Kidney (tissue), 13 donors: ENCODE measurements at regions not wholly inside any gene's neighbourhood (a gene's known extent, or its start where the extent isn't known, plus 50 kb on each side); places are given as distances from the start of the nearest gene placed in this dataset.
A peak's percentile ranks its signal among the peaks of the same experiment; 100 is the strongest.

Experiments
- DNase-seq, 5 donors: peaks; one replicate each; pipeline ENCODE4 v3.0.0-alpha.2; 2013 to 2020
- FAIRE-seq: peaks from 2 replicates; lab custom pipeline; 2012; peaks lifted over from hg19 to GRCh38; lab: Jason Lieb, UNC
- H3K27ac ChIP-seq, 2 donors: one replicate each; pipeline ENCODE4 v1.7.0; 2013; ENCODE audit warnings: low read depth in 2 of 2, low read length in 2 of 2, inconsistent platforms in 1 of 2
- H3K27me3 ChIP-seq: one replicate; pipeline ENCODE4 v1.7.1; 2013; ENCODE audit warnings: low read length, inconsistent platforms; ENCODE audit not compliant: control insufficient read depth, insufficient read depth
- H3K36me3 ChIP-seq, 3 donors: one replicate each; pipeline versions ENCODE4 v1.7.0 to v1.7.1; 2013; ENCODE audit warnings: low read length in 3 of 3, control low read depth in 1 of 3, inconsistent platforms in 1 of 3; ENCODE audit not compliant: insufficient read depth in 3 of 3, control insufficient read depth in 2 of 3
- H3K4me1 ChIP-seq, 3 donors: one replicate each; pipeline versions ENCODE4 v1.7.0 to v1.7.1; 2013; ENCODE audit warnings: low read length in 3 of 3, inconsistent platforms in 1 of 3, low read depth in 1 of 3; ENCODE audit not compliant: control insufficient read depth in 2 of 3, insufficient read depth in 2 of 3
- H3K4me3 ChIP-seq, 3 donors: one replicate each; pipeline versions ENCODE4 v1.7.0 to v1.8.1; 2013; ENCODE audit warnings: low read length in 3 of 3, control low read depth in 1 of 3, inconsistent platforms in 1 of 3
- H3K9ac ChIP-seq, 3 donors: one replicate each; pipeline versions ENCODE4 v1.7.0 to v1.7.1; 2013; ENCODE audit warnings: low read length in 3 of 3, control low read depth in 1 of 3, inconsistent platforms in 1 of 3
- H3K9me3 ChIP-seq, 3 donors: one replicate each; pipeline versions ENCODE4 v1.7.0 to v1.7.1; 2013; ENCODE audit warnings: low read length in 3 of 3, control low read depth in 1 of 3, inconsistent platforms in 1 of 3; ENCODE audit not compliant: control insufficient read depth in 2 of 3, insufficient read depth in 1 of 3
- CTCF ChIP-seq: IDR thresholded peaks from 3 replicates; pipeline ENCODE4 v1.5.1; 2012; ENCODE audit warnings: mild to moderate bottlenecking, moderate library complexity, borderline replicate concordance; ENCODE audit not compliant: insufficient read depth; ENCODE audit errors: extremely low read depth
- intact Hi-C: fragments of 100-400 bp; cut with DNase I; formaldehyde crosslinking; loops from one replicate; pipeline ENCODE4 v1.11.1; 2022
- donor health status: control.
- donor health status: control.
- donor health status: control.
- donor health status: control.
- donor health status: control.
- donor health status: DM: yes; HTN: yes; CAD: no.
- donor health status: Normal renal cell carcinoma (clear cell type).

- H3K27me3 ChIP-seq: no peaks in the 10 kb centered on the region
- H3K9ac ChIP-seq: no peak overlapping the region
- intact Hi-C loops: no loop called here
- TF ChIP-seq CTCF: no peak
- no peaks in the 10 kb centered on the region for H3K9me3 ChIP-seq
- no peak overlapping the region for H3K4me3 ChIP-seq
- no peak for DNase-seq
- no peak overlapping the region for H3K27ac ChIP-seq
- no peaks in the 10 kb centered on the region for H3K36me3 ChIP-seq
- H3K4me1 ChIP-seq: no peaks in the 10 kb centered on the region
- FAIRE-seq: no peak
Observed at GRCh38 chr5:65068410-65068809, 299.7 kb downstream of the CWC27 start.

GRCh38 chr5:65070026-65070425 is 301.3 kb downstream of the CWC27 start:
- Histone ChIP-seq H3K27me3 (no peaks in the 10 kb centered on the region), H3K9me3 (no peaks in the 10 kb centered on the region), H3K9ac (no peak overlapping the region), H3K36me3 (no peaks in the 10 kb centered on the region), H3K27ac (no peak overlapping the region), H3K4me3 (no peak overlapping the region), H3K4me1 (no peaks in the 10 kb centered on the region)
- FAIRE-seq (no peak), DNase-seq (no peak)
- intact Hi-C loops: no loop called here
- TF ChIP-seq CTCF: no peak

- TF ChIP-seq CTCF: no peak
- Histone ChIP-seq H3K4me1 (no peaks in the 10 kb centered on the region), H3K36me3 (no peaks in the 10 kb centered on the region), H3K27me3 (no peaks in the 10 kb centered on the region), H3K27ac (no peak overlapping the region), H3K4me3 (no peak overlapping the region), H3K9ac (no peak overlapping the region), H3K9me3 (no peaks in the 10 kb centered on the region)
- DNase-seq (peak in 1 of 5 donors; percentile 38), FAIRE-seq (no peak)
- intact Hi-C loops: no loop called here
Observed at GRCh38 chr5:65072850-65073249, 304.1 kb downstream of the CWC27 start.

- no peak for DNase-seq
- H3K9ac ChIP-seq: no peak overlapping the region
- intact Hi-C loops: no loop called here
- no peak overlapping the region for H3K27ac ChIP-seq
- TF ChIP-seq CTCF: no peak
- H3K27me3 ChIP-seq: no peaks in the 10 kb centered on the region
- no peaks in the 10 kb centered on the region for H3K4me1 ChIP-seq
- FAIRE-seq: no peak
- no peaks in the 10 kb centered on the region for H3K36me3 ChIP-seq
- H3K9me3 ChIP-seq: no peaks in the 10 kb centered on the region
- H3K4me3 ChIP-seq: no peak overlapping the region
Observed at GRCh38 chr5:65073250-65073661, 304.5 kb downstream of the CWC27 start.
